Neural progenitor cell (in vitro differentiated cells): ENCODE measurements at regions not wholly inside any gene's neighbourhood (a gene's known extent, or its start where the extent isn't known, plus 50 kb on each side); places are given as distances from the start of the nearest gene placed in this dataset.

ENCODE experiments used
- CTCF ChIP-seq: fragments of 200-600 bp; sonication (generic); IDR thresholded peaks from 2 replicates; pipeline ENCODE4 v1.5.1; 2017; ENCODE audit warnings: antibody characterized with exemption, mild to moderate bottlenecking
- EZH2 ChIP-seq: fragments of 200-600 bp; sonication (generic); IDR thresholded peaks from 2 replicates; pipeline ENCODE4 v1.6.1; 2017; ENCODE audit warnings: antibody characterized with exemption, mild to moderate bottlenecking, moderate library complexity
- EZH2phosphoT487 ChIP-seq: fragments of 200-600 bp; sonication (generic); IDR thresholded peaks from 2 replicates; pipeline ENCODE4 v1.6.1; 2017; ENCODE audit warnings: antibody characterized with exemption

GRCh38 chr15:61309617-61310016 lies 80.5 kb upstream of the RORA start:
- TF ChIP-seq CTCF, result no peak
- no peak for TF ChIP-seq EZH2phosphoT487
- TF ChIP-seq EZH2, result no peak
